Ishikawa (cell line): ENCODE measurements at regions not wholly inside any gene's neighbourhood (a gene's known extent, or its start where the extent isn't known, plus 50 kb on each side); places are given as distances from the start of the nearest gene placed in this dataset.
A peak's percentile ranks its signal among the peaks of the same experiment; 100 is the strongest.

ENCODE experiments used
- CEBPB ChIP-seq: IDR thresholded peaks from 2 replicates; pipeline ENCODE4 v1.6.1; 2012
- CREB1 ChIP-seq: IDR thresholded peaks from 2 replicates; pipeline ENCODE4 v1.6.1; 2012; ENCODE audit warnings: low read depth
- EGR1 ChIP-seq: IDR thresholded peaks from 2 replicates; pipeline ENCODE4 v1.6.1; 2012
- EP300 ChIP-seq: IDR thresholded peaks from 2 replicates; pipeline ENCODE4 v1.6.1; 2012; ENCODE audit warnings: borderline replicate concordance
- FOXM1 ChIP-seq: IDR thresholded peaks from 2 replicates; pipeline ENCODE4 v1.6.1; 2012; ENCODE audit warnings: low read depth, borderline replicate concordance
- NFIC ChIP-seq: IDR thresholded peaks from 2 replicates; pipeline ENCODE4 v1.6.1; 2012
- RAD21 ChIP-seq: IDR thresholded peaks from 2 replicates; pipeline ENCODE4 v1.6.1; 2012; ENCODE audit warnings: low read depth
- TAF1 ChIP-seq: IDR thresholded peaks from 2 replicates; pipeline ENCODE4 v1.6.1; 2012; ENCODE audit warnings: low read depth, mild to moderate bottlenecking
- TCF12 ChIP-seq: IDR thresholded peaks from 2 replicates; pipeline ENCODE4 v1.6.1; 2012; ENCODE audit warnings: low read depth
- TEAD4 ChIP-seq: IDR thresholded peaks from 2 replicates; pipeline ENCODE4 v1.6.1; 2012
- YY1 ChIP-seq: IDR thresholded peaks from 2 replicates; pipeline ENCODE4 v1.6.1; 2012; ENCODE audit warnings: low read depth
- ZBTB7A ChIP-seq: IDR thresholded peaks from 2 replicates; pipeline ENCODE4 v1.6.1; 2012; ENCODE audit warnings: low read depth
- TF ChIP-seq, protein P1 (sequence below): IDR thresholded peaks from 2 replicates; pipeline ENCODE4 v1.6.1; 2012; ENCODE audit warnings: low read depth, mild to moderate bottlenecking
- TF ChIP-seq, protein P2 (sequence below): IDR thresholded peaks from 2 replicates; pipeline ENCODE4 v1.6.1; 2012
- TF ChIP-seq, protein P3 (sequence below): IDR thresholded peaks from 2 replicates; pipeline ENCODE4 v1.6.1; 2012

DNA sequence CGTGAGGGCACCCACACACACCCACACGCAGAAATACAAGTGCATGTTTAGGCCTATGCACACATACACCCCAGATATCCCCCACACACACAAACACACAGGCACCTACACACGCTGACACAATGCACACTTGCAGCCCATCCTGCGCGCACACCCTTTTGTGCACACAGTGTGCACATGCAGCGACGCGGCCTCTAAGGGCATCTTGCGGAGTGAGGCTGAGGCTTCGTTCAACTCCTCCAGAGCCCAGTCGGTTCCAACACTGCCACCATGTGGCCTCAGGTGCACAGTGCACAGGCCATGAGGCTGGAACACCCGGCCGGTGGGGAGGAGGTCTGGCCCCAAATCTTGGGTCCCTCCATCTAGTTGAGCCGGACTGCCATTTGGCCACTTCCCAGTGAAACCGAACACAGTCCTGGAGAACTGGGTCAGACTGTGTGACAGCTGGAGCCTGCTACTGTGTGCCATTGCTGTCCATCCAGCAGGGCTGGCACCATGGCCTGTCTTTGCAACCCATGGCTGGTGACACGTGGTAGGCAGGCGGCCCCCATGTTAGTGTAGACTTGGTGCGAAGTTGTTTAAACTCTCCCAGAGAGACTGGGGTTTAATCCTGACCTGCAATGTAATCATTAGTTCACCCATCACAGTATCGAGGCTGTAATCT, 97.7 kb upstream of the MVB12B start:
- TF ChIP-seq CEBPB, result no peak
- TF ChIP-seq RAD21, result peak; percentile 92
- TF ChIP-seq, protein P1, sequence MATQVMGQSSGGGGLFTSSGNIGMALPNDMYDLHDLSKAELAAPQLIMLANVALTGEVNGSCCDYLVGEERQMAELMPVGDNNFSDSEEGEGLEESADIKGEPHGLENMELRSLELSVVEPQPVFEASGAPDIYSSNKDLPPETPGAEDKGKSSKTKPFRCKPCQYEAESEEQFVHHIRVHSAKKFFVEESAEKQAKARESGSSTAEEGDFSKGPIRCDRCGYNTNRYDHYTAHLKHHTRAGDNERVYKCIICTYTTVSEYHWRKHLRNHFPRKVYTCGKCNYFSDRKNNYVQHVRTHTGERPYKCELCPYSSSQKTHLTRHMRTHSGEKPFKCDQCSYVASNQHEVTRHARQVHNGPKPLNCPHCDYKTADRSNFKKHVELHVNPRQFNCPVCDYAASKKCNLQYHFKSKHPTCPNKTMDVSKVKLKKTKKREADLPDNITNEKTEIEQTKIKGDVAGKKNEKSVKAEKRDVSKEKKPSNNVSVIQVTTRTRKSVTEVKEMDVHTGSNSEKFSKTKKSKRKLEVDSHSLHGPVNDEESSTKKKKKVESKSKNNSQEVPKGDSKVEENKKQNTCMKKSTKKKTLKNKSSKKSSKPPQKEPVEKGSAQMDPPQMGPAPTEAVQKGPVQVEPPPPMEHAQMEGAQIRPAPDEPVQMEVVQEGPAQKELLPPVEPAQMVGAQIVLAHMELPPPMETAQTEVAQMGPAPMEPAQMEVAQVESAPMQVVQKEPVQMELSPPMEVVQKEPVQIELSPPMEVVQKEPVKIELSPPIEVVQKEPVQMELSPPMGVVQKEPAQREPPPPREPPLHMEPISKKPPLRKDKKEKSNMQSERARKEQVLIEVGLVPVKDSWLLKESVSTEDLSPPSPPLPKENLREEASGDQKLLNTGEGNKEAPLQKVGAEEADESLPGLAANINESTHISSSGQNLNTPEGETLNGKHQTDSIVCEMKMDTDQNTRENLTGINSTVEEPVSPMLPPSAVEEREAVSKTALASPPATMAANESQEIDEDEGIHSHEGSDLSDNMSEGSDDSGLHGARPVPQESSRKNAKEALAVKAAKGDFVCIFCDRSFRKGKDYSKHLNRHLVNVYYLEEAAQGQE, result no peak
- TF ChIP-seq CREB1, result no peak
- TF ChIP-seq EP300, result no peak
- no peak for TF ChIP-seq TCF12
- no peak for TF ChIP-seq ZBTB7A
- TF ChIP-seq TEAD4, result no peak
- TF ChIP-seq, protein P2, sequence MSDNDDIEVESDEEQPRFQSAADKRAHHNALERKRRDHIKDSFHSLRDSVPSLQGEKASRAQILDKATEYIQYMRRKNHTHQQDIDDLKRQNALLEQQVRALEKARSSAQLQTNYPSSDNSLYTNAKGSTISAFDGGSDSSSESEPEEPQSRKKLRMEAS, result 0 out of 2 replicates have a peak, but pooled peaks have one; percentile 44
- TF ChIP-seq YY1, result no peak
- TF ChIP-seq EGR1, result no peak
- TF ChIP-seq, protein P3, sequence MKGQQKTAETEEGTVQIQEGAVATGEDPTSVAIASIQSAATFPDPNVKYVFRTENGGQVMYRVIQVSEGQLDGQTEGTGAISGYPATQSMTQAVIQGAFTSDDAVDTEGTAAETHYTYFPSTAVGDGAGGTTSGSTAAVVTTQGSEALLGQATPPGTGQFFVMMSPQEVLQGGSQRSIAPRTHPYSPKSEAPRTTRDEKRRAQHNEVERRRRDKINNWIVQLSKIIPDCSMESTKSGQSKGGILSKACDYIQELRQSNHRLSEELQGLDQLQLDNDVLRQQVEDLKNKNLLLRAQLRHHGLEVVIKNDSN, result no peak
- TF ChIP-seq FOXM1, result no peak
- TF ChIP-seq NFIC, result no peak
- no peak for TF ChIP-seq TAF1

DNA sequence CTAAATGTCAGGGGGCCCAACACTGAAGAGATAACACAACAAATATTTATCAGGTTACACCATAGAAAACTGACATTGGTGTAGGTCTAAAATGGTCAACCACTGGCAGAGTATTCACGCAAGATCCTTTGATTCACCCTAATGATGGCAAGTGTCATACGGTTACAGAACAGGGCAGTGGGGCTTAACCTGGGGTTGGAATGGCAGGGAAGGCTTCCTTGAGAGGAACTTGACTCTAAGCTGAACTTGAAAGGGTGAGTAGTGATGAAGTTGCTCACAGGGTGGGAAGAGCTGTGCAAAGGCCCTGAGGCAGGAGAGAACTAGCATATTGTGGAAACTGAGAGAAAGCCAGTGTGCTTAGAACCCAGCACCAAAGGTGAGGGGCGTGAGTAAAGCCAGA, 97.1 kb upstream of the MVB12B start:
- TF ChIP-seq EGR1 (no peak), TCF12 (no peak), CEBPB (no peak), EP300 (no peak)

DNA sequence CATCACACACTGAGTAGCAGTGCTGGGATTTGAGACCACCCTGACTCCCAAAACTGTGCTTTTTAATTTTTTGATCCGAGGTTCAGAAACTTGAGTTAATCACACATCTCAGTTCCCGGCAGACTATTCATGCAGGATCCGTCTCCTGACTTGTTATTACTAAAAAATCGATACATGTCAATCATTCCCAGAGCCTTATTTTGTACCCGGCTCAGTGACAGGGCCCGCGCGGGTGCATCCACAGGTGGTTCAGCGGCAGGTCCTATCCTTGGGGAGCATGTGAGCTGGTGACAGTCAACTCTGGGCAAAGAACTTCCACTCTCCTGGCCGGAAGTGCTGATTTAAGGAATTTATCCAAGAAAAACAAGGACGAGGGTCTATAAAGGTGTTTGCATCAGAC, 95.9 kb upstream of the MVB12B start:
- TF ChIP-seq CREB1 (no peak), EP300 (no peak), CEBPB (no peak), YY1 (no peak), FOXM1 (no peak), TEAD4 (no peak), TCF12 (no peak), NFIC (no peak)
- TF ChIP-seq, protein P1, result no peak
- TF ChIP-seq, protein P3, result no peak

DNA sequence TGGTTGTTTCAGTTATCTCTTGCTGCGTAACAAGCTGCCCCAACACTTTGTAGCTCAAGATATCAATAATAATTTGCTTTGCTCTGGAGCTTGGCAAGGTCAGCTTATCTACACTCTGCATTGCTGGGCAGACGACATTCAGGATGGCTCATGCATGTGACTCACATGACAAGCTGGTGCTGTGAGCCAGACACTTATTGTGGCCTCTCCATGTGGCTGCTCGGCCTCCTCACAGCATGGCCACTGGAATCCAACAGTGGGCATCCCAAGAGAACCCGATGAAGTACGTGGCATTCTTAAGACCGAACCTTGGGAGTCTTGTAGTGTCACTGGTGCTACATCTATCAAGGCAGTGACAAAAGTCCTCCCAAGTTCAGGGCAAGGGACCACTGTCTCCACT, 94.2 kb upstream of the MVB12B start:
- TF ChIP-seq FOXM1, result no peak

DNA sequence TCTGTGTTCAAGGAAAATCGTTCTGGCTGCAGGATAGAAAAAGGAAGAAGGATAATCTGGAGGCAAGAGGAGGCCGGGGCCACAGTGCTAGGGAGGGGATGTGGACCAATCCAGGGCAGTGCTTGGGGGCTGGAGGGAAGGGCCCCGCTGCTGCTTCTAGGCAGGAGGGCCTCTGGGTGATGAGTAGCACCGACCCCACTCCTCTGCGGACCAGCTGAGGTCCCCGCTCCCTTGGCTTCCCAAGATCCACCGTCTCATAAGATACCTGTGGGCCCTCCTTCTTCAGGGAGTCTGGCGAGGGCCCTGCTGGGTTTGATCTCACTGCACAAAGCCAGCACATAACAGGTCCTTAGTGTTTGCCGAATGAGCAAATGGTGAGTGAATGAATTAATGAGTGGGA, 93.5 kb upstream of the MVB12B start:
- TF ChIP-seq EGR1 (no peak), CEBPB (no peak), NFIC (no peak), TAF1 (no peak), FOXM1 (no peak), EP300 (no peak), YY1 (no peak), RAD21 (no peak)

DNA sequence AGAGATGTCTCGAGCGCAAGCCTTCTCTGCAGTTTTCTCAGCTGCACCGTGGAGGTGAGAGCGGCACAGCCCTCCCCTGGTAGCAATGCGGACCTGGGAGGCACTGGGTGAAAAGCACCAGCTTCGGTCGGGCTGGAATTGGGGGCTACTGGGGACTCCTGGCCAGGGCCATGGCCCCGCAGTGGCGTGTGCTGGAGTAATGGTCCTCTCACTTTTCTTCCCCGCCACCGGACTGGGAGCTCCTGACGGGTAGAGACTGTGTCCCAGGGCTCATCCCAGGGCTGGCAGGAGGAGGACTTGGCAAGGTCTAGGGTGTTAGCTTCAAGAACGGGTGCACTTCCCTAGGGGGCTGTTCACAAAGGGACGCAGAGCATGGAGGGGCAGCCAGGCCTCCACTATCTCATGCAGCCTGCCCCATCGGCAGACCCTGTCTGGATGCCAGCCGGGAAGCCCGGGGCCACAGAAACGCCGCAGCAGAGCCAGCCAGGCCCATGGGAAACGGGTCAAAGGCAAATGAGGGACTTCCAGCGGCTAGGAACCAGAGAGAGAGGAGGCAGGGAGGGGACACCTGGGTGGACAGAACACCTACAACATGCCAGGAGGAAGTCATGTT, 92.6 kb upstream of the MVB12B start:
- TF ChIP-seq, protein P2, result no peak
- TF ChIP-seq TAF1 (no peak), ZBTB7A (no peak), TCF12 (no peak), FOXM1 (no peak)
